Mesothelial cell of epicardium (in vitro differentiated cells): ENCODE measurements at regions not wholly inside any gene's neighbourhood (a gene's known extent, or its start where the extent isn't known, plus 50 kb on each side); places are given as distances from the start of the nearest gene placed in this dataset.

Experiments used
- DNase-seq, 2 experiments: peaks; one replicate each; pipeline ENCODE4 v3.0.0; 2021; ENCODE audit warnings: low spot score in 2 of 2; ENCODE audit not compliant: unreplicated experiment in 2 of 2
- H3K27ac Mint-ChIP-seq: 2 replicates; pipeline ENCODE4 v1.8.0; 2021; ENCODE audit warnings: mixed read lengths
- H3K27me3 Mint-ChIP-seq: 2 replicates; pipeline ENCODE4 v1.8.0; 2021; ENCODE audit warnings: low read depth, mixed read lengths
- H3K36me3 Mint-ChIP-seq: 2 replicates; pipeline ENCODE4 v1.8.0; 2021; ENCODE audit warnings: mixed read lengths
- H3K4me1 Mint-ChIP-seq: 2 replicates; pipeline ENCODE4 v1.8.0; 2021; ENCODE audit warnings: mixed read lengths
- H3K4me3 Mint-ChIP-seq: 2 replicates; pipeline ENCODE4 v1.8.0; 2021; ENCODE audit warnings: mild to moderate bottlenecking, moderate library complexity, mixed read lengths
- H3K9me3 Mint-ChIP-seq: 2 replicates; pipeline ENCODE4 v1.8.0; 2021; ENCODE audit warnings: mixed read lengths
- CTCF ChIP-seq: fragments of 200-600 bp; sonication (generic); IDR thresholded peaks from one replicate; pipeline ENCODE4 v1.5.0; 2021; ENCODE audit warnings: antibody characterized with exemption; ENCODE audit not compliant: unreplicated experiment

GRCh38 chr7:94295850-94296249 is 98.8 kb upstream of the COL1A2 start:
- no peak for DNase-seq

GRCh38 chr7:94296881-94297280 is 97.8 kb upstream of the COL1A2 start:
- no peaks in the 10 kb centered on the region for H3K36me3 Mint-ChIP-seq
- peaks cover 34% of the 10 kb centered on the region for H3K4me1 Mint-ChIP-seq
- no peak for DNase-seq
- no peaks in the 10 kb centered on the region for H3K9me3 Mint-ChIP-seq
- H3K4me3 Mint-ChIP-seq: peak overlapping the region; percentile 26
- no peaks in the 10 kb centered on the region for H3K27me3 Mint-ChIP-seq
- peak overlapping the region; percentile 13 for H3K27ac Mint-ChIP-seq
- no peak for TF ChIP-seq CTCF

More at GRCh38 chr7:94295850-94296249, 98.8 kb upstream of the COL1A2 start:
- Mint-ChIP-seq H3K36me3 (no peaks in the 10 kb centered on the region), H3K27ac (peak overlapping the region; percentile 76), H3K4me1 (peaks cover 25% of the 10 kb centered on the region), H3K4me3 (peak overlapping the region; percentile 24), H3K9me3 (no peaks in the 10 kb centered on the region), H3K27me3 (no peaks in the 10 kb centered on the region)
- no peak for TF ChIP-seq CTCF

GRCh38 chr7:94297397-94297838 is 97.3 kb upstream of the COL1A2 start:
- peak overlapping the region; percentile 13 for H3K27ac Mint-ChIP-seq
- H3K4me1 Mint-ChIP-seq: peaks cover 38% of the 10 kb centered on the region
- DNase-seq: no peak
- H3K36me3 Mint-ChIP-seq: no peaks in the 10 kb centered on the region
- H3K9me3 Mint-ChIP-seq: no peaks in the 10 kb centered on the region
- TF ChIP-seq CTCF: no peak
- H3K27me3 Mint-ChIP-seq: no peaks in the 10 kb centered on the region
- peak overlapping the region; percentile 26 for H3K4me3 Mint-ChIP-seq

- H3K4me1 Mint-ChIP-seq: peaks cover 53% of the 10 kb centered on the region
Observed at GRCh38 chr7:94298943-94299342, 95.8 kb upstream of the COL1A2 start.

GRCh38 chr7:94300176-94300835 is 94.4 kb upstream of the COL1A2 start:
- H3K27ac Mint-ChIP-seq: peak overlapping the region; percentile 94
- no peak for DNase-seq
- H3K36me3 Mint-ChIP-seq: no peaks in the 10 kb centered on the region
- peaks cover 5% of the 10 kb centered on the region for H3K9me3 Mint-ChIP-seq
- peaks cover 59% of the 10 kb centered on the region for H3K4me1 Mint-ChIP-seq
- no peak overlapping the region for H3K4me3 Mint-ChIP-seq
- no peak for TF ChIP-seq CTCF
- no peaks in the 10 kb centered on the region for H3K27me3 Mint-ChIP-seq

More at GRCh38 chr7:94298943-94299342, 95.8 kb upstream of the COL1A2 start:
- H3K27ac Mint-ChIP-seq: no peak overlapping the region
- TF ChIP-seq CTCF: no peak
- no peak for DNase-seq
- no peak overlapping the region for H3K4me3 Mint-ChIP-seq
- H3K36me3 Mint-ChIP-seq: no peaks in the 10 kb centered on the region
- H3K9me3 Mint-ChIP-seq: no peaks in the 10 kb centered on the region
- no peaks in the 10 kb centered on the region for H3K27me3 Mint-ChIP-seq
